Thoracic aorta (tissue), 2 donors: ENCODE measurements at regions not wholly inside any gene's neighbourhood (a gene's known extent, or its start where the extent isn't known, plus 50 kb on each side); places are given as distances from the start of the nearest gene placed in this dataset.

Source experiments
- ATAC-seq: fragments of 150-250 bp; one replicate; pipeline ENCODE4 v1.8.0; 2017; ENCODE audit warnings: low read depth; ENCODE audit not compliant: insufficient number of reproducible peaks, low FRiP score
- DNase-seq: peaks from one replicate; pipeline ENCODE4 v3.0.0-alpha.2; 2020; ENCODE audit warnings: low spot score
- H3K27ac ChIP-seq, 2 donors: fragments of 200-600 bp; sonication (generic); 1 replicate in 1 of 2; 2 replicates in 1 of 2; pipeline ENCODE4 v1.5.1; 2016; ENCODE audit warnings: mild to moderate bottlenecking in 2 of 2, moderate library complexity in 2 of 2
- H3K27me3 ChIP-seq: fragments of 200-600 bp; sonication (generic); replicated peaks from 2 replicates; pipeline ENCODE4 v1.6.0; 2016; ENCODE audit warnings: mild to moderate bottlenecking; ENCODE audit not compliant: insufficient read depth
- H3K36me3 ChIP-seq: fragments of 200-600 bp; sonication (generic); one replicate; pipeline ENCODE4 v1.5.1; 2016
- H3K4me1 ChIP-seq, 2 donors: fragments of 200-600 bp; sonication (generic); 1 replicate in 1 of 2; 2 replicates in 1 of 2; pipeline versions ENCODE4 v1.5.1 to v1.6.0; 2016; ENCODE audit warnings: low read depth in 2 of 2, mild to moderate bottlenecking in 1 of 2; ENCODE audit not compliant: control insufficient read depth in 1 of 2
- H3K4me3 ChIP-seq: fragments of 200-600 bp; sonication (generic); 2 replicates; pipeline ENCODE4 v1.5.1; 2016; ENCODE audit warnings: mild to moderate bottlenecking
- H3K9me3 ChIP-seq: fragments of 200-600 bp; sonication (generic); 2 replicates; pipeline ENCODE4 v1.5.1; 2016
- TF ChIP-seq, protein P1 (sequence below): fragments of 200-600 bp; sonication (generic); IDR thresholded peaks from one replicate; pipeline ENCODE4 v1.5.1; 2019; ENCODE audit warnings: antibody characterized with exemption

DNA sequence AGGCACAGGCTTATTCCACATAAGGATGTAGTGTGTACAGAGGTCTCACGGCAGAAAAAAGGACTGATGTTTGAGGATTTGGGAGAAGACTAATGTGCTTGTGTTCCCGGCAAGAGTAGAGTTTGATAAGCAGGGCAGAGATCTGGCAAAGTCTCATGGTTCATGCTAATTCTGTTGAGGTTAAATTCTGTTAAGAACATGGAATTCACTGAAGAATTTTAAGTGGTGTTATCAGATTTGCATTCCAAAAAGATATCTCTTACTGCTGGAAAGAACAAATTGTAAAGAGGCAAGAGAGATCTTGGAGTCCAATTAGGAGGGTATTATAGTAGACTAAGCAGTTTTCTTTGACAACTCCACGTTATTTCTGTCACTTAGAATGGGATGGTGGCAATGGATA is 348.3 kb downstream of the TDRD3 start:
- Histone ChIP-seq H3K27me3 (no peaks in the 10 kb centered on the region), H3K9me3 (no peaks in the 10 kb centered on the region), H3K36me3 (no peaks in the 10 kb centered on the region), H3K27ac (no peak overlapping the region), H3K4me3 (no peak overlapping the region), H3K4me1 (no peaks in the 10 kb centered on the region)
- DNase-seq (no peak), ATAC-seq (no peak)
- TF ChIP-seq, protein P1, sequence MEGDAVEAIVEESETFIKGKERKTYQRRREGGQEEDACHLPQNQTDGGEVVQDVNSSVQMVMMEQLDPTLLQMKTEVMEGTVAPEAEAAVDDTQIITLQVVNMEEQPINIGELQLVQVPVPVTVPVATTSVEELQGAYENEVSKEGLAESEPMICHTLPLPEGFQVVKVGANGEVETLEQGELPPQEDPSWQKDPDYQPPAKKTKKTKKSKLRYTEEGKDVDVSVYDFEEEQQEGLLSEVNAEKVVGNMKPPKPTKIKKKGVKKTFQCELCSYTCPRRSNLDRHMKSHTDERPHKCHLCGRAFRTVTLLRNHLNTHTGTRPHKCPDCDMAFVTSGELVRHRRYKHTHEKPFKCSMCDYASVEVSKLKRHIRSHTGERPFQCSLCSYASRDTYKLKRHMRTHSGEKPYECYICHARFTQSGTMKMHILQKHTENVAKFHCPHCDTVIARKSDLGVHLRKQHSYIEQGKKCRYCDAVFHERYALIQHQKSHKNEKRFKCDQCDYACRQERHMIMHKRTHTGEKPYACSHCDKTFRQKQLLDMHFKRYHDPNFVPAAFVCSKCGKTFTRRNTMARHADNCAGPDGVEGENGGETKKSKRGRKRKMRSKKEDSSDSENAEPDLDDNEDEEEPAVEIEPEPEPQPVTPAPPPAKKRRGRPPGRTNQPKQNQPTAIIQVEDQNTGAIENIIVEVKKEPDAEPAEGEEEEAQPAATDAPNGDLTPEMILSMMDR: no peak

DNA sequence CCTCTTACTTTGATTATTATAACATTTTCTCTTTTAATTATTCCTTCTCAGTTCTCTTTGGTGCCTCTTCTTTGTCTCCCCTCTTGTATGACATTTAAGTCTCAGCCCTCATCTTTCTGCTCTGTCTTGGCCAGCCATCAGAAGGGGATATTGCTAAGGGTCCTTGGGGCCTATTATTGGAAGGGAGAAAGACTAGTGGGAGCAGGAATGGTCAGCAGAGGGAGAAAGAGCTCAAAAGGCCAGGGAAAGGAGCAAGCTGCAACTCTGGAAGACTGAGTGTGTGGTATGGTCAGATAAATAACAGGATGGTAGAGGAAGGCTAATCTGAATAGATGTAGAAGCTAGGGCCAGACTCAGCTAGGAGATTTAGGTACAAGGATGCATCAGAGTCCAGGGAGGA is 336.9 kb downstream of the TDRD3 start:
- ATAC-seq (no peak), DNase-seq (no peak)
- Histone ChIP-seq H3K4me1 (no peaks in the 10 kb centered on the region), H3K27ac (no peak overlapping the region), H3K4me3 (no peak overlapping the region), H3K27me3 (no peaks in the 10 kb centered on the region), H3K36me3 (no peaks in the 10 kb centered on the region), H3K9me3 (no peaks in the 10 kb centered on the region)
- TF ChIP-seq, protein P1: no peak

DNA sequence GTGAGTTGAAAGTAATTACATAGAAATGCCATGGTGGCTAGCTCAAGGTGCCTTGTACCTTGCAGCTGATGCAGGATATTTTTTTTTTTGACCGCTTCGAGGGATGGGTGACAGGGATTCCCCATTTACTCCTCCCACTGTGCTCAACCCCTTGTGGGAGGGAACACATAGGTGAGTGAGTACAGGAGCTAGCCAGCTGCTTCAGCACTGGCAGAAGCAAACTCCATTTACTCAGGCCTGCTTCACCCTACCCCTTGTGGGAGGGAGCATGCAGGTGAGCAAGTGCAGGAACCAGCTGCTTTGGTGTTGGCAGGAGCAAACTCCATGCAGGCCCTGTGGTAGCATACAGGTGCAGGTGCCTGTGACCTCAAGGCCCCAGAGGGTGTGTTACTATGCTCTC is 330.1 kb downstream of the TDRD3 start:
- Histone ChIP-seq H3K4me3 (no peak overlapping the region), H3K4me1 (no peaks in the 10 kb centered on the region), H3K27ac (no peak overlapping the region), H3K9me3 (no peaks in the 10 kb centered on the region), H3K36me3 (no peaks in the 10 kb centered on the region), H3K27me3 (no peaks in the 10 kb centered on the region)
- TF ChIP-seq, protein P1: no peak
- no peak for ATAC-seq
- DNase-seq: no peak

DNA sequence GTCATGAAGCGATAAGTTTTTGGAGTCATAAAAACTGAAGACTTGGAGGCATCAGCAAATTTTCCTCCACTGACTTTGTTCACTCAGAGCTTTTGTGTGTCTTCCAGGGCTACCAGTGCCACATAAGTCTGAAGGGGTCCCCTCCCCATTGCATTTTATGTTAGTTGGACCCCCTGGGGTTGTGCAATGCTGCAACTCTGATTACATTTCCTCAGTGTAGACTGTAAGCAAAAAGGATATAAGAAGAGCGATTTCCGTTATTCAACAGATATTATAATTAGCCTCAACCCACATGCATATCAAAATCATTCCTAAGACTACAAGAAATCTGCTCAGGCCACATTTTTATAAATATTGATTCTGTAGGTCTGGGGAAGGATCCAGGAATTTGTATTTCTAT is 324.0 kb downstream of the TDRD3 start:
- Histone ChIP-seq H3K27me3 (no peaks in the 10 kb centered on the region), H3K27ac (no peak overlapping the region), H3K9me3 (no peaks in the 10 kb centered on the region), H3K4me3 (no peak overlapping the region), H3K4me1 (no peaks in the 10 kb centered on the region), H3K36me3 (no peaks in the 10 kb centered on the region)
- ATAC-seq (no peak), DNase-seq (no peak)
- TF ChIP-seq, protein P1: no peak

DNA sequence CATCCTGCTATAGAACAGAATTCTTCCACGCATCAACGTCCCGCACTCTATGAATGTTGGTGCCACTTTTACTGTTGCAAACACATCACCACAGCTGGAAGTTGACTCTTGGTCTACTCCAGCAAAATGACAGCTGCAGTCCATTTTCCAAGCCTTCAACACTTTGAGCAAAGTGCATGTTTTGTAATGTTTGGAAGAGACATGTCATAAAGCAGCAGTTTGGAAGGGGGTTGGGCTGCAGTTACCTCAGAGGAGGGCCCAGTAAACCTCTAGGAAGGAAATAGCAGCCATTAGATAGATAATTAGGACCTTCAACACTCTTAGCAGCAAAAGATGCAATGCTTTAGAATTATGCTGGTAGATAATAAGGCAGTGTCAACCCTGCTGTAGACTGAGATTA is 323.6 kb downstream of the TDRD3 start:
- DNase-seq (no peak), ATAC-seq (no peak)
- no peaks in the 10 kb centered on the region for H3K4me1 ChIP-seq
- H3K27ac ChIP-seq: no peak overlapping the region
- H3K27me3 ChIP-seq: no peaks in the 10 kb centered on the region
- H3K9me3 ChIP-seq: no peaks in the 10 kb centered on the region
- no peaks in the 10 kb centered on the region for H3K36me3 ChIP-seq
- TF ChIP-seq, protein P1: no peak
- H3K4me3 ChIP-seq: no peak overlapping the region
